Medulla oblongata (tissue), 1 donor: ENCODE measurements at regions not wholly inside any gene's neighbourhood (a gene's known extent, or its start where the extent isn't known, plus 50 kb on each side); places are given as distances from the start of the nearest gene placed in this dataset.
"Not testable (repeated sequence)": the region's sequence is repeated elsewhere in the genome, so short reads cannot be mapped to it uniquely, and the experiment has no call there.

ENCODE experiments used
- DNase-seq: peaks from one replicate; pipeline ENCODE4 v3.0.0-alpha.2; 2015; ENCODE audit errors: extremely low spot score

DNA sequence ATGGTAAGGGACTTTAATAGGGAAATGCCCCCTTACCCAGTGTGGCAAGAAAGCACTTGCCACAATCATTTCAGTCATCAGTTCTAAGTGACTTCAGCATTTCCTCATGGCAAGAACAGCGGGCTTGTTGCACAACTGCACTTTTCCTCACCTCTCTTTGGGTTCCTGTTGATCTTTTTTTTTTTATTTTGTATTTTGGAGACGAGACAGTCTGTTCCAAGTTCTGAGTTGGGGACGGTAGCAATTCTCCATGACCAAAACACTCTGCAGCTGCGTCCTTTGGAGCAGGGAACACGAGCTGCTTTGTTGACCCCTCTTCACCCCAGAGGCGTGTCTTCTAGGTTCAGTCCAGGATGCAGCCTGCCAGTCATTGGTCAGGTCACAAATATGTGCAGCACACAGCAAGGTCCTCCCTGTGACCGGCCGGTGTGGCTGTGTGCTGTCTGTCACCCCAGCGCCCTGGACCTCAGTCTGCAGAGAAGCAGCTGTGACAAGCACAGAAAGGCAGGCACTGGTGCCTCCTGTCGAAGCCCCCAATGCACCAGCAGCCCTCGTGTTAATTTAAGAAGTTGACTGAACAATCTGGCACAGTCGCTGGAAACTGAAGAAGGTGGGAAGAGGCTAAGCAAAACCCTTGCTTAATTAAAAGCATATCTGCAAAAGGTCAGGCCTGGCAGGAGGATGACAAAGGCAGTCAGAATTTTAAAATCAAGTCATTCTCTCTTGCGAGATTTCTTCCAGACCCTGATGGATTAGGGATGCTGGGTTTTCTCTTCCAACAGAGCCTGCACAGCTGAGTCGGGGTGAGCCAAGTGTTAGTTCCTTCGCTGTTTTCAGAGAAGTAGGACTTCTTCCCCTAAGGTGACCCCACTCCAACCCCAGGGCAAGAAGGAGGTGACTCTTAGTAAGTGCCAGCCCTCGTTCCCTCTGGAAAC, 96.7 kb upstream of the COPS8 start:
- no peak for DNase-seq

DNA sequence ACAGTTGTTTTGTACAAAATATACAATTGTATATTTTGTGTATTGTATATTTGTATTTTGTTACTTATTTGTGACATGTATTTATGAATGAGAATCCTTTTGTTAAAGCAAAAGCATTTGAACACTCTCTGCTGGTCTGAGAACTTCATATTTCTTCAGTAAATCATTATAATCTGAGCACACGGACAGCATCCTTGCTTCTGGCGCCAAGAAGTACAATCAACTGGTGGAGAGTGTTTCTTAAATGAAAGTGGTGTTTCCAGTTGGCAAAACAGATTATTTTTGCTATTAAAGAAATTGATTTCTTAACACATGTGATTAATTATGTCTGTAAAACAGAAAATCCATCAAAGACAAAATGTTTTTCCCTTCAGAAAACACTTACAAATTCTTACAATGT, 95.1 kb upstream of the COPS8 start:
- DNase-seq, result no peak

DNA sequence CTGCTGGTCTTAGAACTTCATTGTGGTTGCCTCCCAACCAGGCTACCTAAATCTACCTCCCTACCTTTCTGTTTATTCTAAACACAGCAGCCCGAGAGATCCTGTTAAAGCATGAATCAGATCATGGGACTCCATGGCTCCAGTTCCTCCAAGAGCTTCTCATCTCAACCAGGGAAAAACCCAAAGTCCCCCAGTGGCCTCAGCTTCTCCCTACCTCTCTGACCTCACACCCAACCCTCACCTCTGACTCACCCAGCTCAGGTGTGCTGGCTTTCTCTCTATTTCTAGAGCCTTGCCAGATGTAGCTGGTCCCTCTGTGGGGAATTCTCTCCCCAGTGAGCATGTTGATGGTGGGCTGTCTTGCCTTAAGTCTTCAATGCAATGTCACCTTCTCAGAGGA, 93.8 kb upstream of the COPS8 start:
- no peak for DNase-seq

DNA sequence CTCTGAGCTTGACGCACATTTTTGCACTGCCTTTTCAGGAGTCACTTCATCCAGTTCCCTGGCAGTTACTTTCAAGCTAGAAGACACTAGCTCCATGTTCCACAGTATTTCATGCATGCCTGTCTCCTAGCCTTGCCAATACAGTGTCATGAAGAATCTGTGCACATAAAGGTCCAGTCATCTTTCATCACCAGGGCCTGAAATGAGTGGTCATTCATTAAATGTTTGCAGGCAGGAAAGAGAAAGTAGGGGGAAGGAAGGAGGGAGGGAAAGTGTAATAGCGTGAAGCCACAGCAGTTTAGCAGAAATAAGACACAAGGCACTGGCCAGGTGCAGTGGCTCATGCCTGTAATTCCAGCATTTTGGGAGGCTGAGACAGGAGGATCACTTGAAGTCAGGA, 92.4 kb upstream of the COPS8 start:
- DNase-seq, result no peak

DNA sequence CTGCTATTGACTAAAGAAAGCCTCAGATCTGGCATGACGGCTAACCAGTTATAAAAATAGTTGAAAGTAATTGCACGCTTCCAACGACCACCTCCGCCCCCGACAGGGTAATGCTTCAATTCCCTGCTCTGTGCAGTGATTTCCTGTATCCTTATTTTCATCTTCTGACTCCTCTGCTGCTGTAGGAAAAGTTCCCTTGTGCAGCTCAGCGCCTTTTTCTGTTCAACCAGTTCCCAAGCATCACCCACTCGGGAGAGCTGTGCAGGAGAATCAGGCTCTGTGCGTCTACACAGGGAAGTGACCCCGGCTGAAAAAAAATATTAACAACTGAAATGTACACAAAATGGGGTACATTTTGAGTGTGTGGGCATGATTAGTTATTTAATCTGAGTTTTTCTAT, 91.3 kb upstream of the COPS8 start:
- DNase-seq, result no peak

DNA sequence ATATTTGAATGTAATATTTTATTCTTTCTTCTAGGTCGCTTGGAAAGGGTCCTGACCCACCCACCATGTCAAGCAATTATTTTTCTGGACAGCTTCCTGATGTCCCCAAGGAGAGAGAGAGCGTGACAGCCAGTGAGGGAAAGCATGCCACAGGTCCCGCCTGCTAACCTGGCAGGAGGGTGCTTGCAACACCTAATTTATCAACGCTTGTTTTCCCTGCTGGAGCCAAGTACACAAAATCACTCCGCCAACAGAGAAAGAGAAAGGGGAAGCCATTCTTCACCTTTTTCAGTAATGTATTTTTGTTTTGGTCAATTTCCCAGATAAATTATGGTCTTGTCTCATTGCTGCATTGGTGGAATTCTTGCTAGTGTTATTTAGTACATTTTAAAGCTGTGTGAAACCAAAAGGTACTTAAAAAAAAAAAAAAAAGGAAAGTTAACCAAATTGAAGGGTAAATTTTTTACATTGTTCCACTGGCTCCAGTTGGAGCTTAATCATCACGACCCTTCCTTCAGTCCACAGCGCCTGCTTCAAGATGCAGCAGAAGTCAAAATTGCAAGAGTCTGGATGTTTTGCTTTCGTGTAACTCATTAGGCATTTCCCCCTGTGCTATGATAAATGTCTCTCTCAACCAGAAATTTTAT, 88.5 kb upstream of the COPS8 start:
- DNase-seq, result no peak

DNA sequence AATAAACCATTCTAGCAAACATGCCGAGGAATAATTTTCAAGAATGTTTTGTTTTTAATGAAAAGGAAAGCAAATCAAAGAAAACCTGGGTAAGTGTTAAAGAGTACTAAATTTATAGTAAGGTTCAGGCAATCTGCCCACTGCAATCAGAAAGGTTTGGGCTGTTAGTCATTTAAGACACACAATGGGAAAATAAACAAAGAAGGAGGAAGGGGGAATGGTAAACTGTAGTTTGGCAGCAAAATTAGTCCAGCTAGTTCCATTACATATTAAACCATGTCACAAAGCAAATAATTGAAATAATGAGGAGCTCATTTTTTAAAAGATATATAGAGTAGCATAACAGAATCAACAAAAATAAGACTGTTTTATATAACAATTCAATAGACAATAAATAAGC, 87.5 kb upstream of the COPS8 start:
- DNase-seq, result no peak

DNA sequence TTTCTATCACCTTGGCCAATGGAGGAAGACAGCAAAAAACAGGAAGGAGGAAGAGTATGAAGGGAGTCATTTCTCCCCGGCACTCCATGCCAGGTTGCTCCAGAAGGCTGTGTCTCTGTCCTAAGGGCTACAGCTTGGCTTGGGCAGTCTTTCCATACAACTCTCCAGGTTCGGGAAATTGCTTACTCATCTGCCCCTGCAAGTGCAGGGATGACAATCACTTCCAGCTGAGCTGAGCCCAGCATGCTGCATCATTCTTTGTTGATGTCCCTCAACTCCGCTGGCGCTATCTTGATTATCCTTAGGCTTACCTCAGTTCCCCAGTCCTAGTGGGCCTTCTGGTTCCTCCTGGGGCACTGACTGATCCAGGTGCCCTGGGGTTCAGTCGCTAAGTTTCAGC, 86.9 kb upstream of the COPS8 start:
- no peak for DNase-seq

DNA sequence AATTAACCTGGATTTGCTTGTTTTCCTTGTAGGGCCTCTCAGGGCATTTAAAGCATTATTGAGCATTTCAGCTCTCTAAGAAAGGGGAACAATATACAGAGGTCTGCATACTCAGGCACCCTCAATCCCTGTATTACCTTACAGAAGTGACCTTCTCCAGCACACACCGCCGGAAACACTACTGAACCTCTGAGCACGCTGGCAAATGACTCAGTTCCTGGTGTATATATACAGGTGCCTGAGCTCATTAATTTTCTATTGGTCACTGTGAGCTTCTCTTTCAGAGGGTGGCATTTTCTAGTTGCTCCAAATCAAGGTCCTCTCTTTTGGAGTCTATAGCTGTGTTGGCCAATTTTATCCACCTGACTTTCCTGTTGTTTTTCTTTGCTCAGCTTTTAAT, 85.2 kb upstream of the COPS8 start:
- no peak for DNase-seq

DNA sequence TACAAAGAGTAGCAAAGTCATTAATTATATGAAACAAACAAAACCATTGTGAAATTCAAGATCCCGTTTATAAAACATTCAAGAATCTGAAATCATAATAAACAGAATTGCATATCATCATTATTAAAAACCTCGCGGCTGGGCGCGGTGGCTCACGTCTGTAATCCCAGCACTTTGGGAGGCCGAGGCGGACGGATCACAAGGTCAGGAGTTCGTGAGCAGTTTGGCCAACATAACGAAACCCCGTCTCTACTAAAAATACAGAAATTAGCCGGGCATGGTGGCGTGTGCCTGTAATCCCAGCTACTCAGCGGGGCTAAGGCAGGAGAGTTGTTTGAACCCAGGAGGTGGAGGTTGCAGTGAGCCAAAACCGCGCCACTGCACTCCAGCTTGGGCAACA, 80.3 kb upstream of the COPS8 start:
- not testable (repeated sequence) for DNase-seq

DNA sequence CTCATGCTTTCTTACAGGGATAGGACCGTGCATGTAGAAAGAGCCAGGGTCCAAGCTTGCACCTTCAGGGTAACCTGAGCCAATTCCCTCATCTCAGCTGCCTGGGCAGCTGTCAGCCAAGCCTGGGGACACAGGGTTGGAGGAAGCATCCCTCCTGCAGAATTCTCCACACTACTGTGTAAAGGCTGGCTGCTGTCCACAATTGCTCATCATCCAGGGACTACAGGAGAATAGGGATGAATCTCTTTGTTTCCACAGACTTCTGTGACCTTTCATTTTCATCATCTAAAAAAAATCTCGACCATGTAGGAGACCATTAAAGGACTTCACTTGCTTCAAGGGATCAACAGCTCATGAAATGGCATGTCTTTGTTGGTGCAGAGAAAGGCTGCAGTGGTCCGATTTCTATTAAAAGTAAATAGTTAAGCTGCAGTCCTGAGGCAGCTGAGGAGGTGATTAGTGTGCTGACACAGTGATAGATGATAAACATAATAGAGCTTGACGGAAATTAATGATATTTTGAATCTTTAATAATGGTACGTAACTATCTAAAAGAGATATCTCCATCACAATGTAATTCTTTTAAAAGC, 74.4 kb upstream of the COPS8 start:
- no peak for DNase-seq

DNA sequence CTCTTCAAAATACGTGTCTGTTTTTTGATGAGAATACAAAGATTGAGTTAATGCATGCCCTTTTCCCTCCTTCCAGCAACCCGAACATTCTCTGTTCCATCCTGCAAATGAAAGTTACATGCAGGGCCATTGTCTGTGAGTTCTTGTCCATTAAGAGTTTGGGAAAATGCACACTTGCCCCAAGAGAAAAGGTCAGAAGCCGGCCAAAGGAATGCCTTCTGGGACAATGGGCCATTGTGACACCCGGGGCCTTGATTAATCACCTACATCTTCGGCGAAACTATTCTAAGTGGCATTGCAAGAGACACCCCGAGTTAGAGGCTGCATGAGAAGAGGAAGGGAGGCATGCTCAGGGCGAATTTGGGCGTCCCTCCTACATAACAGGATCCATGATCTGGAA, 73.7 kb upstream of the COPS8 start:
- DNase-seq, result no peak

DNA sequence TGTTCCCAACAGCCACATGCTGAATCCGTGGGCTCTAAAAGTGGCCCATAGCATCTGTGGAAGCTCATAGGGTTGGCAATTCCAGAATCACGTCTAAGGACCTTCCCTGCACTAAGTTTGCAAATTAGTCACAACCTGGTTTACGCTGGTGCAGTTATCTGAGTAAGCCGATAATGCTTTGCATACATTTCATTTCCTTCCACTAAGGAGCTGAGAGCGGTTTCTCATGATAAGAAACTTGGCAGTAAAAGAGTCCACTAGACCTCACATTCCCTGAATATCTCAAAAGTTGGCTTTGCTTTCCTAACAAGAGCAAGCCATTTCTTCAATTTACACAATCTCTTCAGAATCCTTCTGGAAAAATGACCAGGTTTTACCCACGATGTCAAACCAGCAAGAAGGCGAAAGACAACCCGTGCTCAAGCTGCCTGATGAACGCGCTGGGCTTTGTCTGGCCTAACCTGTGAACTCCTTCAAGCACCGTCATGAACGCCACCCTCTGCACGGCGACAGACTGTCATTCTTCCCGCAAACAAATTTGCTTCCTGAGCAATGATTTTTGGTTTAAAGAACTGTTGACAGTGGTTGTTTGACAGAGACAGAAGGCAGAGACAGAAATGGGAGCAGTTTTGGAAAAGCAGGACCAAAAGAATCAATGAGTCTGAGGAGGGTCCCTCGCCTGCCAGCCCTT, 73.0 kb upstream of the COPS8 start:
- no peak for DNase-seq

DNA sequence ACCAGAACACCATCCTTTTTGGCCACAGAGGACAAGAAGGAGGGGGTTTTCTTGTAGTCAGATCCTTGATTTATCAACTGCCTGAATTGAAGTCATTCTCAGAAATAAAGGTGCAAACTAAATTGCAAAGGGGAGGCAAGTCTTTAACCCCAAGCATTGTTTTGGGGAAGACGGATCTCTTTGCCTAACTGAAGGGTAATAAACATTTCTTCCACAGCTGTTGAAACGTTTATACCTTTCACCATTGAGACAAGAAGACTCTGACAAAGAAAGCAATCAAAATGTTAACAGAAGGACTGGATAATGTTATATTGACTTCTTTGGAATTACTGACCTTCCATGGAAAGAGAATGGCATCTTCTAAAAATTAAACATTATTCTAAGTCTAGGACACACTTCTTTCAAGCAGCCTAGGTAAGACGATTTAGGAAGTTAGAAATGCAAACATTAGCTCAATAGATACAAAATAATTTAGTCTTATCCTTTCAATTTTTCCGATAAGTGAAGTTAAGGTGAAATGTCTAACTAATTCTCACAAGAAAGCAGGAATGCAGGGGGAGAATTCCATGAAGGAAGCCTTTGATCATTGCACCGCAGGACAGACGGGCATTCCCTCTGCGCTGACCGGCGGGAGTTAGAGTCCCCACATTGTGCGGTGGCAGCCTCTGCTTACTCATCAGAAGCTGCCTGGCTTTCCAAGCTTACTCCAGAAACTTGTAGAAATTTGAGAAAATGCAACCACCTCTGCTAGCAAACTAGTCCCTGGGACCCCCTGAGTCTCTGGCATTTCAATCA, 69.4 kb upstream of the COPS8 start:
- DNase-seq, result no peak

DNA sequence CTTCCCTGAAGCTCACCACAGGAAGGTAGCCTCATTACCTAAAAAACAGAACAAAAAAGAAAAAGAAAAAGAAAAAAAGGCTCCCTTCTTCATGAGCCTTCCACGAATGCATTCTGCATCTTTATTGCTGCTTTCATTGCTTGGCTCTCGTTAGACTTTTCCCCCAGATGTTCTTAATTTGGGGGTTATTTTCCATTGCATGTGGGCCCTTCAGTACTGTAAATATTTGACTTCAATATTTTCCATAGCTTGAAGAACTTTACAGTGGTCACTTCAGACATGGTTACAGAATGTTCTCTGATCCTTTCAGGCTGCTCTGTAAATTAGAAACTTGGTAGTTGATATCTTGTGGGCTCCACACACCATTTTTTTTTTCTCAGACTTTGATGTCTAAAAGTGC, 65.6 kb upstream of the COPS8 start:
- DNase-seq, result no peak

DNA sequence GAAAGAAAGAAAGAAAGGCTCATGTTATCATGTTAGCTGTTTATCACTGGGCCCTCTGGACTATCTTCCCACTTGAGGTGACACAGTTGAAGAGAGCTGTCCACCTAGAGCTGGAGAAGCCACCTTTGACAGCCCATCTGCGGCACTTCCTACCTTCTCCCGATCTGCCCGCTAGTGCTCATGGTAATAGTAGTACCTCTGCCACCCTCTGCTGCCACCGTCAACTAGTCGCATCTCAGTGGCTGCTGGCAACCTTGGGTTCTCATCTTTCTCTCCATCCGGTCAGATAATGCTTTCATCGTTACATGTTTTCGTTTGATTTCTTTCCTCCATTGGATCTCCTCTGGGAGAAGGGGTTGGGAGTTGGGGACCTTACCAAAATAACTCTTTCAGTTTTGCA, 63.2 kb upstream of the COPS8 start:
- DNase-seq, result no peak

DNA sequence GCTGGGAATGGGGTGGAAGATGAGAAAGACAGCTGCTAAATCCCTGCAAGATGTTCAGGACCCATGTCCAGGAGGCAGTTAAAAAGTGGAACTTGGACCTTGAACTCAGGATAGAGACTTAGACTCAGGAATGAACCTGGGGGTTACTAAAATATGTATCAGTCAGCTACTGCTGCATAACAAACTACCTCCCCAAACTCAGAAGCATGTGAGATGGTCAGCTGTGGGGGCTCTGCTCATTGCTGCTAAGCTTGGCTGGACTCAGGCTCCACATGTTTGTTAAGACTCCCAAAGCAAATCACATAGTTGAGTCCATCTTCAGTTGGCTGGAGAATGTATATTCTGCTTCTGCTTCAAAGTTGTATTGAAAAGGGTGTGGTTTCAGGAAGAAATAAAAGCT, 61.4 kb upstream of the COPS8 start:
- no peak for DNase-seq

DNA sequence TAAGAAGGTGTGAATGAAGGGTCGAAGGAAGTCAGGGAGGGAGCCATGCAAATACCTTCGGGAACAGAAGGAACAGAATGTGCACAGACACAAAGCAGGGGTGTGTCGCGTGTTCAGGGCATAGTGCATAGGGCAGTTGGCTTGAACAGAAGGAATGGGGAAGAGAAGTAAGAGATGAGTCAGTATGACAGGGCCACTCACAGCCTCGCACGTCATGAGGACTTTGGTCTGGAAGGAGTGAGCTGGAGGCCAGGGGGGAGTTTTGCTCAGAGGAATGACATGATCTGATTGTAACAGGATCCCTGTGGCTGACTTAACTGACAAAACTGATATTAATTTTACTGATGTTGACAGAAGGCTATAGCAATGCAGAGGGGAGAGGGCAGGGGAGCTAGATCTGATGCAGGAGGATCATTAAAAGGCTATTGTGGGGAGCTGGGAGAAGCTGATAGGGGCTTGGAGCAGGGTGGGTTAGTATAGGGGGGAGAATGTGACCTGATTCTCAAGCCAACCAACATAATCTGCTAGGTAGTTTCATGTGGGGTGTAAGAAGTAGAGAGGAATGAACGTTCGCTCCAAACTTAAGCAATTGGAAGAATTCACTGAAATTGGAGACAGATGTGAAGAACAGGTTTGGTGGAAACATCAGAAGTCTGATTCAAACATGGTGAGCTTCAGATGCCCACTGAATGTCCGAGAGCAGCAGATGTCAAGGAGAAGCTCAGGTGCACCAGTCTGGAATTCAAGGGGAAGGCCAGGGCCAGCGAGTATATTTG, 60.4 kb upstream of the COPS8 start:
- DNase-seq, result no peak

DNA sequence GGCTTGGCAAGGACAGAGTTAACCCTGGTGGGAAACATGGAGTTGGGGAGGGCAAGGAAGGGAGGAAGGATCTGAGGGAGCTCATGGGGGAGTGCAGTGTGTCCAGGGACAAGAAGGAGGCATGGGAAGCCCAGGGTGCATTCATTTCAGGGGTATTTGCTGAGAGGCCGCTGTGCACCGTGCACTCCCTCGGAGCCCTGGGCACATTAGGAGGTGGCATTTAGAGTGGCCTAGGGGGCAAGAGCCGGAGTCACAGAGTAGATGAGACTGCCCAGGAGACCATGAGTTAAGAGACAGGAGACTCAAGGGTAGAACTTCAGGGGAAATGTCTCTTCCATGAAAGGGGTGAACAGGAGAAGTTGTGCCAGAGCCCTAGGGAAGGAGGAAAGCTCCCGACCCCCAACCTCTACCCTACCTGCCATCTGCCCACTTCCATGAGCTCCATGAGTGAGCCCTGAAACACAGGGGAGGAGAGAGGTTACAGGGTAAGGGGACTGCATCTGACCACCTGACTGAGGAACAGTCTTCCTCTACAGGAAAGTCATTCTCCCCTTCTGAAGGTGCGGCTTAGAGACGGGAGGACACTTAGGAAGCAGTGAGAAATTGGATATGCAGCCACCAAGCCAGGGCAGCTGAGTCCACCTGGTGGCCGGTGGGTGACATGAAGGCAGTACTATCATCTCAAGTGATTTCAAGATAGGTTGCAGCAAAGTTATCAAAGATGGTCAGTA, 58.5 kb upstream of the COPS8 start:
- peak; percentile 76 for DNase-seq

DNA sequence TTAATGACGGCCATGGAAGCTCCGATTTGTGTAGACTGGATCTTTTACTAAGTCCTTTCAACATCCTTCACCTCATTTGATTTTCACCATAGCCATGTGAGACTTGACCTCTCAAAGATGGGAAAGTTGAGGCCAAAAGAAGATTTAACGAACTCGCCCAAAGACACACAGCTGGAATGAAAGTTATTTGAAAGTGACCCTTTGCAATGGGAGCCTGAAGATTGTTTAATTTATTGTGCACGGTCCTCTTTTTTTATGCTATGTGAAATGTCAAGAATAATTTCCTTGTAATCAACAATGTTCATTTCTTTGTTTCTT, 58.0 kb upstream of the COPS8 start:
- no peak for DNase-seq
